HG02970 (cell line): ENCODE measurements at regions not wholly inside any gene's neighbourhood (a gene's known extent, or its start where the extent isn't known, plus 50 kb on each side); places are given as distances from the start of the nearest gene placed in this dataset.

Experiments
- ATAC-seq: cut with Tn5 transposase; IDR thresholded peaks from one replicate; pipeline ENCODE4 v1.9.1; 2021; ENCODE audit warnings: mild to moderate bottlenecking, moderate library complexity, moderate number of reproducible peaks; ENCODE audit not compliant: unreplicated experiment, low FRiP score

GRCh38 chr12:45548426-45548825 lies 181.1 kb upstream of the ARID2 start:
- no peak for ATAC-seq

- ATAC-seq, result no peak
Observed at GRCh38 chr12:45549337-45549902, 180.1 kb upstream of the ARID2 start.

GRCh38 chr12:45553204-45553603 lies 176.3 kb upstream of the ARID2 start:
- no peak for ATAC-seq

DNA sequence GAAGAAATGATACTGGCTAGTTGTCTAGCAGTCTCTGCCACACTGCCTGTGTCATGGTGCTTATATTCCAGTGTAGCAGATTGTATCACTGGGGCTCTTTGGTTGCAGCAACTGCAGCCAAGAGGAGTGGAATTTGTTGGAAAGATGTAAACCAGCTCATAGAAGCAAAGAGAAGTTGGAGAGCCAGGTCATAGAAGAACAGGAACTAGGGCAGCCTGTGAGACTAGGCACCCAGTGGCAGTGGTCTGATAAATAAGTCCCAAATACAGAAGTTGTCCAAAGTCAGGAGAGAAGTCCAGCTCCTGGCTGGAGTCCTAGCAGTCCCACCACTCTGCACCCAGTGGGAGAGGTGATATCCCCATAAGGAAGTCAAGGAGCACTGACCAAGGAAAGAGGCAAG lies 172.5 kb upstream of the ARID2 start:
- ATAC-seq, result no peak

GRCh38 chr12:45558353-45558752 lies 171.2 kb upstream of the ARID2 start:
- ATAC-seq, result no peak

GRCh38 chr12:45559537-45559936 lies 170.0 kb upstream of the ARID2 start:
- no peak for ATAC-seq

GRCh38 chr12:45560689-45561088 lies 168.8 kb upstream of the ARID2 start:
- no peak for ATAC-seq

DNA sequence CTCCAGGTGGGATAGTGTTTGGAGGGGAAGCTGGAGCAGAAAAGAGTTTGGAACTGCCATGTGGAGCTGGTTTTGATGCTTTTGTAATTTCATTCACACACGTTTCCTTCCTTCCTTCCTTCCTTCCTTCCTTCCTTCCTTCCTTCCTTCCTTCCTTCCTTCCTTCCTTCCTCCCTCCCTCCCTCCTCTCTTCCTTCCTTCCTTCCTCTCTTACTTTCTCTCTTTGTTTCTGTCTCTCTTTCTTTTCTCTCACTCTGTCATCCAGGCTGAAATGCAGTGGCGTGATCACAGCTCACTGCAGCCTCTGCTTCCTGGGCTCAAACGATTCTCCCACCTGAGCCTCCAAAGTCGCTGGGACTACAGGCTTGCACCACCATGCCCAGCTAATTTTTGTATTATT lies 168.0 kb upstream of the ARID2 start:
- no peak for ATAC-seq

- no peak for ATAC-seq
Observed at GRCh38 chr12:45565590-45565989, 163.9 kb upstream of the ARID2 start.

DNA sequence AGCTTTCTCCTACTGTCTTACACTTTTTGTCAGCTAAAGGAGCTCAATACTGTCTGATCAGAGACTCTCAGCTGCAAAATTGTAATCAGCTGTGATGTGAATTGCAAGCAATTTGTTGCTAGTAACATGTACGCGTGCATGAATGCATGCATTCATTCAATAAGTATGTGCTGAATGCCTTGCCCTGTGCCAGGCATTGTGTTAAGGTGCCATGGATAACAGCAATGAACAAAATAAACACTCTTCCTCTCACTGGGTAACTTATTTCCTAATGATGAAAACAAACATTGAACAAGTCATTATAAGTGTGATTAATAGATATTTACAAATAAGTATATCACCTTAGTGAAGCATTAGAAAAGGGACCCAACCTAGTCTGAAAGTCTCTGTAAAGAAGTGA lies 163.2 kb upstream of the ARID2 start:
- no peak for ATAC-seq

DNA sequence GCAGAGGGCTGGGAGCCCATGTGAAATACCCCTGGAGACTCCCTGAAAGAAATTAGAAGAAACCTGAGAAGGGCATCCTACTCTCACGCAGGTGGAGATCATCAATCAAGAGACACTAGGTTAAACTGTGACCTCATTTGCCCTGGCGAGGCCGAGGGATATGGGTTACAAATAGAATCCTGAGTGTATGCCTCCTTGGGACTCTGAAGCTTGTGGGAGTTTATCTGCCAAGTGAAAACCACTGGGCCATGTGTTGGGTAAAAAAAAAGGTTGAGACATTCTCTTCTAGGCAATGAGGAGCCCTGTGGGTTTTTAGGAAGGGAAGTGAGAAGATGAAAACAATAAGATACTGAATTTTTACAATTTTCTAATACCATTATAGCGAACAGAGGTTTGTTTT lies 160.7 kb upstream of the ARID2 start:
- no peak for ATAC-seq

GRCh38 chr12:45570501-45570900 lies 159.0 kb upstream of the ARID2 start:
- no peak for ATAC-seq

- no peak for ATAC-seq
Observed at GRCh38 chr12:45572114-45572513, 157.4 kb upstream of the ARID2 start.

GRCh38 chr12:45575417-45575816 lies 154.1 kb upstream of the ARID2 start:
- ATAC-seq, result no peak

DNA sequence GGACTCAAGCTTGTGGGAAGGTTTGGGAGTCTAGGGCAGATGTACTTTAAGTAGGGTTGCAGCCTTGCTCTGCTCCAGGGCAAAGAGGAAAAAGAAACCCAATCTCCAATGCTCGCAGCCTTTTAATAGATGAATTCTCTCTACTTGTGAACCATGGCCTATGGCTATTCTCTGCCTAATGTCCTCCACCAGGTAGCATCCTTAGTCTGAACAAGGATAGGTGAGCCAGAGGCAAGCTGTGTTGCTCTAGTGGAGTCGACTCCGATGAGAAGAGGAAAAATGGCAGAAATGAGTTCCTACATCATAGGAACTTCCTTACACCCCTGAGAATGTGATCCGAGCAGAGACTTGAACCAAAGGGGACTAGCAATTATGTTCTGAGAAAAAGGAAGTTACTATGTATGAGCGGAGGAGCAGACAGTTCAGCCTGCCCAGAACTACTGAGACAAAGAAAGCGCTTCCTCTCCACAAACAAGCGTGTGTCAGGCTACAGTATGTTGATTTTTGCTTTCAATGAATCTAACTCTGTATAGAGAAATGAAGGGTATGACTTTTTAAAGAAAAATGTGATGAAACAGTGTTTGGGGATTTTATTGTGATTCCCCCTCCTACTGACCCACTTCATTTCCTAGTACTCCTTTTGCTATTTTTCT lies 153.6 kb upstream of the ARID2 start:
- peak; percentile 69 for ATAC-seq

- ATAC-seq, result no peak
Observed at GRCh38 chr12:45577844-45578399, 151.6 kb upstream of the ARID2 start.

GRCh38 chr12:45580356-45580969 lies 149.0 kb upstream of the ARID2 start:
- ATAC-seq, result no peak

- no peak for ATAC-seq
Observed at GRCh38 chr12:45581112-45581511, 148.4 kb upstream of the ARID2 start.

- ATAC-seq, result no peak
Observed at GRCh38 chr12:45582536-45582935, 147.0 kb upstream of the ARID2 start.

DNA sequence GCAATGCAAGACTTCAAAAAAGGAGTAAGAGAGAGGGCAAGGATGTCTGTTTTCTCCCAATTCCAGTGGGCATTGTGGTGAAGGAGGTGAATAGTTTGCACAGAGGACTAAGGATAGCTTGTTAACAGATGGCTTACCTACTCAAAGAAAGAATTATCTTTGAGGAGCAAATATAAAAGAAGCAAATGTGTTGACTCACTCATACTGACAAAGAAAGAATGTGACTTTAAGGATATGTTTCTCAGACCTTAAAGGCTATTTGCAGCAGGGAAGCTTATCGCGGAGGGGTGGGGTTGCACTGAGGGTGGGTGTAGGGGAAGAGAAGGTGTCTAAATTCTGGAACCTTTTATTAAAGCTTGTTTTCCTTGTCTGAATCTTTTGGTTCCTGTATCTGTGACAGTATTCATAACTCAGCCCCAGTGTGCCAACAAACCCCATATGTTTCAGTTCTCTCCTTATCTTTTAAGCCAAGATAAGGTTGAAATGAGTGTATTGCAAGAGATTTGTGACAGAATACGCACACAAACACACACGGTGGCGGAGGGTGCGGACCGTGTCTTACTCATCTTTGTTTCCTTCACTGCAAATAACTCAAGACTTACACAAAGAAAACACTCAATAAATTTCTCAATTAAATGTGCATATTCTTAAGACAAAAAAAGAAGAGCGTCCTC lies 146.4 kb upstream of the ARID2 start:
- ATAC-seq, result no peak

DNA sequence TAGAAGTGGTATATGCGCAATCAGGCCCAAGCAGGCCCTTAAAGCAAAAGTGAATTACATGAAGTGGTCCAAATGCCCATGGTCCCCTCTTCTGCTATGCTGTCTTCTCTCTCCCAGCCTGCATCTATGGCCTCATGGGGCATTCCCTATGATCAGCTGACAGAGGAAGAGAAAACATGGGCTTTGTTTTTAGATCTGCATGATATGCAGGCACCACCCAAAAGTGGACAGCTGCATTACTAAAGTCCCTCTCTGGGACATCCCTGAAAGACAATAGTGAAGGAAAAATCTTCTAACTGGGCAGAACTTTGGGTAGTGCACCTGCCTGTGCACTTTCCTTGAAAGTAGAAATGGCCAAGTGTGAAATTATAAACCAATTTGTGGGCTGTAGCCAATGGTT lies 145.2 kb upstream of the ARID2 start:
- ATAC-seq, result no peak
